Stomach (tissue), 8 donors: ENCODE measurements at regions not wholly inside any gene's neighbourhood (a gene's known extent, or its start where the extent isn't known, plus 50 kb on each side); places are given as distances from the start of the nearest gene placed in this dataset.

Source experiments
- DNase-seq, 2 donors: peaks; one replicate each; pipeline versions ENCODE4 v3.0.0 to v3.0.0-alpha.2; 2013 to 2019
- H3K27ac ChIP-seq, 5 donors: fragments of 200-600 bp in 4 of 5; sonication (generic) in 4 of 5; one replicate each; pipeline ENCODE4 v1.5.1; 2013 to 2019; ENCODE audit warnings: mild to moderate bottlenecking in 1 of 5, moderate library complexity in 1 of 5
- H3K27me3 ChIP-seq, 3 donors: fragments of 200-600 bp; sonication (generic); one replicate each; pipeline ENCODE4 v1.5.1; 2017 to 2019; ENCODE audit warnings: mixed run types in 1 of 3
- H3K36me3 ChIP-seq, 4 donors: fragments of 200-600 bp; sonication (generic); 1 replicate in 3 of 4; 2 replicates in 1 of 4; pipeline ENCODE4 v1.5.1; 2016 to 2019
- H3K4me1 ChIP-seq, 4 donors: fragments of 200-600 bp; sonication (generic); one replicate each; pipeline ENCODE4 v1.5.1; 2016 to 2019
- H3K4me3 ChIP-seq, 4 donors: fragments of 200-600 bp; sonication (generic) in 3 of 4; one replicate each; pipeline ENCODE4 v1.5.1; 2016 to 2019; ENCODE audit warnings: mild to moderate bottlenecking in 1 of 4
- H3K9me3 ChIP-seq, 4 donors: fragments of 200-600 bp; sonication (generic); one replicate each; pipeline ENCODE4 v1.5.1; 2016 to 2019
- CTCF ChIP-seq, 7 experiments: fragments of 450-650 bp in 4 of 7; fragments of 200-600 bp in 3 of 7; sonication (generic) in 3 of 7; IDR thresholded peaks; one replicate each; pipeline ENCODE4 v1.5.1; 2016 to 2019; ENCODE audit warnings: antibody characterized with exemption in 7 of 7, control low read depth in 2 of 7, mild to moderate bottlenecking in 1 of 7
- EP300 ChIP-seq: sonication (generic); formaldehyde crosslinking; IDR thresholded peaks from one replicate; pipeline ENCODE4 v1.6.1; 2017; ENCODE audit warnings: antibody characterized with exemption
- POLR2A ChIP-seq, 4 donors: fragments of 450-650 bp; IDR thresholded peaks; one replicate each; pipeline ENCODE4 v1.6.1; 2016; ENCODE audit warnings: antibody characterized with exemption in 4 of 4, control low read depth in 2 of 4, mild to moderate bottlenecking in 1 of 4, moderate library complexity in 1 of 4
- POLR2AphosphoS5 ChIP-seq, 3 donors: sonication (generic); formaldehyde crosslinking; IDR thresholded peaks; one replicate each; pipeline ENCODE4 v1.6.1; 2016; ENCODE audit warnings: antibody characterized with exemption in 3 of 3
- WGBS, 5 donors: extraction: QIAGEN DNeasy Blood & Tissue Kit in 3 of 5; methylation state at CpG; one replicate each; pipeline versions ENCODE4 v1.1.5 to v1.1.7; 2013 to 2018; 5-methylcytosine and 5-hydroxymethylcytosine counted together
- intact Hi-C: fragments of 100-400 bp; cut with DNase I; formaldehyde crosslinking; loops from one replicate; pipeline ENCODE4 v1.15.1; 2023; ENCODE audit warnings: low total_unique reads
- donor health status: healthy with polysubstance abuse.
- donor health status: Bipolar disorder and iron deficiency.
- donor health status: healthy.

- TF ChIP-seq POLR2A (IDR thresholded peaks at IDR 0.05) (no peak), CTCF (IDR thresholded peaks at IDR 0.05) (no peak), POLR2AphosphoS5 (IDR thresholded peaks at IDR 0.05) (no peak), EP300 (no peak)
These were observed 283.5 kb downstream of the RWDD3 start for GRCh38 chr1:95517506-95517905.

GRCh38 chr1:95518310-95518709 lies 284.3 kb downstream of the RWDD3 start:
- TF ChIP-seq POLR2A (IDR thresholded peaks at IDR 0.05), result no peak
- TF ChIP-seq POLR2AphosphoS5 (IDR thresholded peaks at IDR 0.05), result no peak
- TF ChIP-seq CTCF (IDR thresholded peaks at IDR 0.05), result no peak
- no peak for TF ChIP-seq EP300
- no peaks in the 10 kb centered on the region for H3K36me3 ChIP-seq
- intact Hi-C loops, result no loop called here
- no peak for DNase-seq
- WGBS, 5 donors, result 0 to 25% (median 0%) methylated on average over 1 of the region's 1 CpG
- no peak overlapping the region for H3K4me3 ChIP-seq
- peaks cover 0 to 17% (median under 1%) of the 10 kb centered on the region in 4 donors for H3K9me3 ChIP-seq
- no peaks in the 10 kb centered on the region for H3K4me1 ChIP-seq
- no peak overlapping the region for H3K27ac ChIP-seq
- no peaks in the 10 kb centered on the region for H3K27me3 ChIP-seq

More at GRCh38 chr1:95517506-95517905, 283.5 kb downstream of the RWDD3 start:
- 59 to 90% (median 76%) methylated on average over 1 of the region's 1 CpG for WGBS, 5 donors
- H3K4me1 ChIP-seq, result no peaks in the 10 kb centered on the region
- H3K36me3 ChIP-seq, result no peaks in the 10 kb centered on the region
- H3K9me3 ChIP-seq, result peaks cover 0 to 10% (median 0%) of the 10 kb centered on the region in 4 donors
- H3K27ac ChIP-seq, result no peak overlapping the region
- H3K4me3 ChIP-seq, result no peak overlapping the region
- peak in 1 of 2 donors; percentile 16 for DNase-seq
- H3K27me3 ChIP-seq, result no peaks in the 10 kb centered on the region
- intact Hi-C loops, result no loop called here

GRCh38 chr1:95520390-95520789 lies 286.4 kb downstream of the RWDD3 start:
- H3K4me1 ChIP-seq, result no peaks in the 10 kb centered on the region
- TF ChIP-seq CTCF (IDR thresholded peaks at IDR 0.05), result no peak
- H3K27me3 ChIP-seq, result no peaks in the 10 kb centered on the region
- DNase-seq, result no peak
- intact Hi-C loops, result no loop called here
- peaks cover 0 to 34% (median 14%) of the 10 kb centered on the region in 4 donors for H3K9me3 ChIP-seq
- no peaks in the 10 kb centered on the region for H3K36me3 ChIP-seq
- WGBS, 5 donors, result 53 to 69% (median 62%) methylated on average over 2 of the region's 2 CpGs
- no peak overlapping the region for H3K27ac ChIP-seq
- H3K4me3 ChIP-seq, result no peak overlapping the region

GRCh38 chr1:95532335-95532734 lies 298.3 kb downstream of the RWDD3 start:
- no peak for DNase-seq
- Histone ChIP-seq H3K27ac (no peak overlapping the region), H3K27me3 (no peaks in the 10 kb centered on the region), H3K36me3 (no peaks in the 10 kb centered on the region), H3K4me3 (no peak overlapping the region), H3K9me3 (no peaks in the 10 kb centered on the region), H3K4me1 (no peaks in the 10 kb centered on the region)
- intact Hi-C loops, result no loop called here
- TF ChIP-seq EP300, result no peak
- TF ChIP-seq POLR2AphosphoS5 (IDR thresholded peaks at IDR 0.05), result no peak
- WGBS, 5 donors, result 31 to 62% (median 41%) methylated on average over 1 of the region's 1 CpG

DNA sequence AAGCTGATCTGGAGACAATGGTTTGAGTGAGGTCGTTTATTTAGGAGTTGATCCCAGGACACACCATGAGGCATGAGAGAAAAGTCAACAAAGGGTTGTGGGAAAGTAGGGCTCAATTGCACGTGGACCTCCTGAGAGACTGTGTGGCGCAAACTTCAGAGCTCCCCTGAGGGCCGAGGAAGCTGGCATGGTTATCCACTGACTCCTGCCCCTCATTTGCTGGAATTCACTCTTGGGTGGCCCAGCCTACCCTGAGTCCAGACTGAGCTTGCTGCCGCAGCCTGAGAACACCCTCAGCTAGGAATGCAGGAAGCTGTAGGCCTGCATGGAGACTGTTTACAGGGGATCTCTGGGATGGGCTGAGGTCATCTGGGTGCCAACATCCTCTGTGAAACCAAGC lies 301.0 kb downstream of the RWDD3 start:
- H3K36me3 ChIP-seq, result no peaks in the 10 kb centered on the region
- H3K4me3 ChIP-seq, result no peak overlapping the region
- intact Hi-C loops, result no loop called here
- H3K4me1 ChIP-seq, result no peaks in the 10 kb centered on the region
- no peak overlapping the region for H3K27ac ChIP-seq
- DNase-seq, result peak in 1 of 2 donors; percentile 11
- no peak for TF ChIP-seq EP300
- TF ChIP-seq CTCF (IDR thresholded peaks at IDR 0.05), result no peak
- TF ChIP-seq POLR2A (IDR thresholded peaks at IDR 0.05), result no peak
- TF ChIP-seq POLR2AphosphoS5 (IDR thresholded peaks at IDR 0.05), result no peak
- no peaks in the 10 kb centered on the region for H3K27me3 ChIP-seq
- H3K9me3 ChIP-seq, result peaks cover 0 to 6% (median 0%) of the 10 kb centered on the region in 4 donors
- WGBS, 5 donors, result 42 to 62% (median 50%) methylated on average over 5 of the region's 5 CpGs
